Transverse colon (tissue), 4 donors: ENCODE measurements at regions not wholly inside any gene's neighbourhood (a gene's known extent, or its start where the extent isn't known, plus 50 kb on each side); places are given as distances from the start of the nearest gene placed in this dataset.

ENCODE experiments used
- DNase-seq: peaks from one replicate; pipeline ENCODE4 v3.0.0-alpha.2; 2019
- H3K27ac ChIP-seq, 4 donors: fragments of 200-600 bp; sonication (generic); 2 replicates each; pipeline ENCODE4 v1.5.1; 2016 to 2018; ENCODE audit warnings: inconsistent platforms in 4 of 4
- H3K27me3 ChIP-seq: fragments of 200-600 bp; sonication (generic); 2 replicates; pipeline ENCODE4 v1.5.1; 2017; ENCODE audit warnings: inconsistent platforms
- H3K36me3 ChIP-seq, 4 donors: fragments of 200-600 bp; sonication (generic); 2 replicates each; pipeline ENCODE4 v1.5.1; 2017 to 2019; ENCODE audit warnings: inconsistent platforms in 4 of 4
- H3K4me1 ChIP-seq, 4 donors: fragments of 200-600 bp; sonication (generic); 2 replicates each; pipeline ENCODE4 v1.5.1; 2017 to 2020; ENCODE audit warnings: inconsistent platforms in 4 of 4
- H3K4me3 ChIP-seq, 4 donors: fragments of 200-600 bp; sonication (generic); 1 replicate in 1 of 4; 2 replicates in 3 of 4; pipeline versions ENCODE4 v1.5.1 to v1.6.1; 2017 to 2019; ENCODE audit warnings: inconsistent platforms in 4 of 4
- H3K9me3 ChIP-seq, 2 donors: fragments of 200-600 bp; sonication (generic); 2 replicates each; pipeline ENCODE4 v1.5.1; 2017 to 2019; ENCODE audit warnings: inconsistent platforms in 2 of 2
- CTCF ChIP-seq, 5 experiments: fragments of 200-600 bp in 3 of 5; fragments of 450-650 bp in 2 of 5; sonication (generic) in 3 of 5; IDR thresholded peaks; 1 replicate in 2 of 5; 2 replicates in 3 of 5; pipeline ENCODE4 v1.5.1; 2016 to 2017; ENCODE audit warnings: antibody characterized with exemption in 5 of 5, inconsistent platforms in 3 of 5, mild to moderate bottlenecking in 2 of 5, moderate library complexity in 1 of 5
- EP300 ChIP-seq: sonication (generic); formaldehyde crosslinking; IDR thresholded peaks from one replicate; pipeline ENCODE4 v1.6.1; 2017; ENCODE audit warnings: antibody characterized with exemption, low read depth
- POLR2A ChIP-seq: fragments of 450-650 bp; IDR thresholded peaks from one replicate; pipeline ENCODE4 v1.6.1; 2016; ENCODE audit warnings: antibody characterized with exemption, mild to moderate bottlenecking, moderate library complexity
- POLR2AphosphoS5 ChIP-seq, 3 donors: sonication (generic); formaldehyde crosslinking; IDR thresholded peaks; one replicate each; pipeline ENCODE4 v1.6.1; 2016; ENCODE audit warnings: antibody characterized with exemption in 3 of 3
- WGBS, 2 donors: methylation state at CpG; one replicate each; pipeline ENCODE4 v1.1.5; 2018; ENCODE audit warnings: low coverage in 1 of 2; 5-methylcytosine and 5-hydroxymethylcytosine counted together
- in situ Hi-C, 4 donors: fragments of 200-750 bp; cut with MboI; loops; one replicate each; pipeline versions ENCODE4 v1.15.0 to v1.15.1; 2017; ENCODE audit warnings: low sequenced_read_pairs in 3 of 4, low pct_ligation_motif_present in 1 of 4, low pct_unique_long_range_greater_than_20kb in 1 of 4
- intact Hi-C: fragments of 100-400 bp; cut with DNase I; formaldehyde crosslinking; loops from one replicate; pipeline ENCODE4 v1.15.1; 2023; ENCODE audit warnings: low total_unique reads

- intact Hi-C loops (no loop called here), in situ Hi-C loops (no loop called here)
- Histone ChIP-seq H3K4me3 (no peak overlapping the region), H3K4me1 (no peaks in the 10 kb centered on the region), H3K27me3 (no peaks in the 10 kb centered on the region), H3K27ac (no peak overlapping the region), H3K36me3 (no peaks in the 10 kb centered on the region), H3K9me3 (no peaks in the 10 kb centered on the region)
- no peak for DNase-seq
- 62 to 70% methylated on average over 2 of the region's 2 CpGs for WGBS, 2 donors
- TF ChIP-seq EP300: no peak
- TF ChIP-seq CTCF (IDR thresholded peaks at IDR 0.05): no peak
- no peak for TF ChIP-seq POLR2AphosphoS5 (IDR thresholded peaks at IDR 0.05)
- TF ChIP-seq POLR2A: no peak
Observed at GRCh38 chr2:118167026-118167425, 78.8 kb downstream of the INSIG2 start.

DNA sequence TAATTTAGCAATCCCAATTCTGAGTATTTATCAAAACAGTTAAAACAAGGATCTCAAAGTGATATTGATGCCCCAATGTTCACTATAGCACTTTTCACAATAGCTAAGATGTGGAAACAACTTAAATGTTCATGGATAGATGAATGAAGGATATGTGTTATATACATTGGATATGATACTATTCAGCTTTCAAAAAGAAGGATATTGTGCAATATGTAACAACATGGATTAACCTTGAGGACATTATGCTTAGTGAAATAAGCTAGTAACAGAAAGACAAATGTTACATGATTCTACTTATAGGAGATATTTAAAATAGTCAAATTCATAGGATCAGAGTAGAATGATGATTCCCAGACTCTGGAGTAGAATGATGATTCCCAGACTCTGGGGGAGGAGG, 78.0 kb downstream of the INSIG2 start:
- no peak for DNase-seq
- Histone ChIP-seq H3K9me3 (no peaks in the 10 kb centered on the region), H3K27me3 (no peaks in the 10 kb centered on the region), H3K4me3 (no peak overlapping the region), H3K36me3 (no peaks in the 10 kb centered on the region), H3K27ac (no peak overlapping the region), H3K4me1 (no peaks in the 10 kb centered on the region)
- in situ Hi-C loops (no loop called here), intact Hi-C loops (no loop called here)
- TF ChIP-seq EP300 (no peak), CTCF (IDR thresholded peaks at IDR 0.05) (no peak), POLR2AphosphoS5 (IDR thresholded peaks at IDR 0.05) (no peak), POLR2A (no peak)

DNA sequence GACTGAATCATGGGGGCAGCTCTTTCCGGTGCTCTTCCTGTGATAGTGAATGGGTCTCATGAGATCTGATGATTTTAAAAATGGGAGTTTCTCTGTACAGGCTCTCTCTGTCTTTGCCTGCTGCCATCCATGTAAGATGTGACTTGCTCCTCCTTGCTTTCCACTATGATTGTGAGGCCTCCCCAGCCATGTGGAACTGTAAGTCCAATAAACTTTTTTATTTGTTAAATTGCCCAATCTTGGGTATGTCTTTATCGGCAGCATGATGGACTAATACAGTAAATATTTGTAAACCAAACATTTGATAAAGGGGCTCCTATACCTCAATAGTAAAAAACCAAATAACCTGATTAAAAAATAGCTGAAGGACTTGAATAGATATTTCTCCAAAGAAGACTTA, 77.3 kb downstream of the INSIG2 start:
- Histone ChIP-seq H3K9me3 (no peaks in the 10 kb centered on the region), H3K4me1 (no peaks in the 10 kb centered on the region), H3K27me3 (no peaks in the 10 kb centered on the region), H3K36me3 (no peaks in the 10 kb centered on the region), H3K4me3 (no peak overlapping the region), H3K27ac (no peak overlapping the region)
- in situ Hi-C loops (no loop called here), intact Hi-C loops (no loop called here)
- no peak for DNase-seq
- TF ChIP-seq POLR2A (no peak), CTCF (IDR thresholded peaks at IDR 0.05) (no peak), EP300 (no peak), POLR2AphosphoS5 (IDR thresholded peaks at IDR 0.05) (no peak)
- WGBS, 2 donors: 60 to 87% methylated on average over 1 to 2 of the region's 2 CpGs
